ENCODE measurements at regions not wholly inside any gene's neighbourhood (a gene's known extent, or its start where the extent isn't known, plus 50 kb on each side); places are given as distances from the start of the nearest gene placed in this dataset.

DNA sequence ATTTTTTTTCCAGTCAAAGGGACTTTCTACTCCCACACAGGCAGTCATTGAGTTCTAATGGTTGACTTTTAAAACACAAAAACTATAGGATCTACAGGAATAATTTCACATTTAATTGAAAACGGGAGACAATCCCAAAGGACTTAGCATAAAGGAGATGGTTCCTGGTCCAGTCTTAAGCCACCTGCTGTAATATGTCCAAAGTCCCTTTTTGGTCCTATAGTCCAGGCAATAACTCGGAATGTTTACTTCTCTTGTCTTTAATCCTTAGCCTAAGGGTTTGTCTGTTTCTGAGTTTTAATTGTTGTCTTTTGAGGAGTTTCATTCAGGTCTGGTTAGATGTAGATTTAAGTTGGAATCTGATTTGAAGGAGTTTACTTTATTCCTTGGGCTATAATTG is 184.9 kb downstream of the BAMBI start:
- TF ChIP-seq CTCF (IDR thresholded peaks at IDR 0.05): no peak
- TF ChIP-seq POLR2A (IDR thresholded peaks at IDR 0.05): no peak
- no peak for TF ChIP-seq POLR2AphosphoS5 (IDR thresholded peaks at IDR 0.05)
